SK-N-SH treated with all-trans-retinoic acid at 6 μM for 48 hours (cell line): ENCODE measurements at regions not wholly inside any gene's neighbourhood (a gene's known extent, or its start where the extent isn't known, plus 50 kb on each side); places are given as distances from the start of the nearest gene placed in this dataset.

ENCODE experiments used
- ATAC-seq: fragments of 200-7000 bp; cut with Tn5 transposase; 3 replicates; pipeline ENCODE4 v1.9.1; 2020; ENCODE audit warnings: mild to moderate bottlenecking, moderate library complexity
- ARNTL ChIP-seq: fragments of 450-650 bp; formaldehyde crosslinking; IDR thresholded peaks from 2 replicates; pipeline ENCODE4 v1.5.0; 2020; ENCODE audit warnings: low read depth, mild to moderate bottlenecking, moderate library complexity, borderline replicate concordance
- BACH2 ChIP-seq: fragments of 250-450 bp; sonication (Bioruptor Pico); IDR thresholded peaks from 2 replicates; pipeline ENCODE4 v1.9.0; 2021; ENCODE audit warnings: mild to moderate bottlenecking, borderline replicate concordance
- CSDC2 ChIP-seq: fragments of 250-450 bp; sonication (Bioruptor Pico); IDR thresholded peaks from 2 replicates; pipeline ENCODE4 v1.5.0; 2020; ENCODE audit warnings: mild to moderate bottlenecking, moderate library complexity
- ESRRG ChIP-seq: fragments of 250-450 bp; sonication (Bioruptor Pico); IDR thresholded peaks from 2 replicates; pipeline ENCODE4 v1.6.1; 2021; ENCODE audit warnings: mild to moderate bottlenecking
- GLIS3 ChIP-seq: fragments of 250-450 bp; sonication (Bioruptor Pico); IDR thresholded peaks from 2 replicates; pipeline ENCODE4 v1.5.0; 2020; ENCODE audit warnings: mild to moderate bottlenecking, moderate library complexity
- ISL1 ChIP-seq: fragments of 250-450 bp; sonication (Bioruptor Pico); IDR thresholded peaks from 2 replicates; pipeline ENCODE4 v2.1.2; 2022; ENCODE audit warnings: mild to moderate bottlenecking, moderate library complexity
- OSR1 ChIP-seq: fragments of 250-450 bp; sonication (Bioruptor Pico); IDR thresholded peaks from 2 replicates; pipeline ENCODE4 v1.8.0; 2022; ENCODE audit warnings: moderate library complexity, mild to moderate bottlenecking, inconsistent platforms
- PPARA ChIP-seq: fragments of 250-450 bp; sonication (Bioruptor Pico); IDR thresholded peaks from 2 replicates; pipeline ENCODE4 v1.5.0; 2020; ENCODE audit warnings: mild to moderate bottlenecking, borderline replicate concordance
- RARB ChIP-seq: fragments of 250-450 bp; sonication (Bioruptor Pico); IDR thresholded peaks from 2 replicates; pipeline ENCODE4 v1.8.0; 2021; ENCODE audit warnings: mild to moderate bottlenecking, moderate library complexity
- SNAI2 ChIP-seq: fragments of 250-450 bp; sonication (Bioruptor Pico); IDR thresholded peaks from 2 replicates; pipeline ENCODE4 v1.5.0; 2020; ENCODE audit warnings: mild to moderate bottlenecking, moderate library complexity
- TCF4 ChIP-seq: fragments of 250-450 bp; sonication (Bioruptor Pico); IDR thresholded peaks from 2 replicates; pipeline ENCODE4 v1.8.0; 2021; ENCODE audit warnings: mild to moderate bottlenecking, moderate library complexity, borderline replicate concordance
- ZC3H10 ChIP-seq: fragments of 250-450 bp; sonication (Bioruptor Pico); IDR thresholded peaks from 2 replicates; pipeline ENCODE4 v1.5.1; 2021; ENCODE audit warnings: mild to moderate bottlenecking, moderate library complexity
- ZFP3 ChIP-seq: fragments of 250-450 bp; sonication (Bioruptor Pico); IDR thresholded peaks from 2 replicates; pipeline ENCODE4 v1.5.0; 2020; ENCODE audit warnings: mild to moderate bottlenecking, moderate library complexity
- ZFP30 ChIP-seq: fragments of 450-650 bp; formaldehyde crosslinking; IDR thresholded peaks from 2 replicates; pipeline ENCODE4 v1.5.0; 2022; ENCODE audit warnings: mild to moderate bottlenecking, moderate library complexity
- ZNF565 ChIP-seq: fragments of 450-650 bp; formaldehyde crosslinking; conservative IDR thresholded peaks from 2 replicates; pipeline ENCODE4 v1.5.0; 2020; ENCODE audit warnings: low read depth, mild to moderate bottlenecking, moderate library complexity
- ZNF8 ChIP-seq: fragments of 450-650 bp; formaldehyde crosslinking; IDR thresholded peaks from 2 replicates; pipeline ENCODE4 v1.5.0; 2020; ENCODE audit warnings: mild to moderate bottlenecking, moderate library complexity
- TF ChIP-seq, protein P1 (sequence below): fragments of 250-450 bp; sonication (Bioruptor Pico); IDR thresholded peaks from 2 replicates; pipeline ENCODE4 v1.5.1; 2021; ENCODE audit warnings: mild to moderate bottlenecking, moderate library complexity
- TF ChIP-seq, protein P2 (sequence below): fragments of 250-450 bp; sonication (Bioruptor Pico); IDR thresholded peaks from 2 replicates; pipeline ENCODE4 v1.8.0; 2021; ENCODE audit warnings: low read depth, mild to moderate bottlenecking, moderate library complexity, borderline replicate concordance
- TF ChIP-seq, protein P3 (sequence below): fragments of 250-450 bp; sonication (Bioruptor Pico); IDR thresholded peaks from 2 replicates; pipeline ENCODE4 v1.5.1; 2020; ENCODE audit warnings: low read depth, mild to moderate bottlenecking, moderate library complexity
- TF ChIP-seq, protein P4 (sequence below): fragments of 250-450 bp; sonication (Bioruptor Pico); IDR thresholded peaks from 2 replicates; pipeline ENCODE4 v1.8.0; 2020; ENCODE audit warnings: mild to moderate bottlenecking, moderate library complexity, borderline replicate concordance
- TF ChIP-seq, protein P5 (sequence below): fragments of 250-450 bp; sonication (Bioruptor Pico); IDR thresholded peaks from 2 replicates; pipeline ENCODE4 v1.5.0; 2020; ENCODE audit warnings: mild to moderate bottlenecking, moderate library complexity

DNA sequence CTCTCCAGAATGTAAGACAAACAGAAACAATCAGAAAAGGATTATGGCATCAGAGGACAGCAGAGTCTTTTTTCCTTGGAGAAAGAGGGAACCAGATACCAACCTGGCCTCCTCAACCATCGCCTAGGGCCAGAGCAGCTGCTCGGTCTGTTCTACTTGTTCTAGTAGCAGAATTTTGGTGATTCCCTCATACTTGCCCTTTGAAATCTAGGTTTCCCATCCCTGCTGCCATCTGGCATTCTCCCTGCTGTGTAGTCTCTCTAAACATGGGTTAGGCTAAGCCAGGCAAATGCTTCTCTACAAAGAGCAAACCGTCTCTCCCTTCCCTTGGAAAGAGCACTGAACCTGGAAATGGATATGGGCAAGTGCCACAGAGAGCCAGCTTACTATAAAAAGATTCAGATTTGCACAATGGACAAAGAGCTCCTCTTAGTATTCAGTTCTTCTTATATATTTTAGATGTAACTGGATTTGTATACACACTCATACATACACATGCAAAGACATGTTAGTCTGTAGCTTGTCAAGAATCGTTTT lies 208.6 kb upstream of the ST6GAL2 start:
- no peak for TF ChIP-seq SNAI2
- TF ChIP-seq ZC3H10 (CRISPR knock-in tag) = no peak
- TF ChIP-seq, protein P1, sequence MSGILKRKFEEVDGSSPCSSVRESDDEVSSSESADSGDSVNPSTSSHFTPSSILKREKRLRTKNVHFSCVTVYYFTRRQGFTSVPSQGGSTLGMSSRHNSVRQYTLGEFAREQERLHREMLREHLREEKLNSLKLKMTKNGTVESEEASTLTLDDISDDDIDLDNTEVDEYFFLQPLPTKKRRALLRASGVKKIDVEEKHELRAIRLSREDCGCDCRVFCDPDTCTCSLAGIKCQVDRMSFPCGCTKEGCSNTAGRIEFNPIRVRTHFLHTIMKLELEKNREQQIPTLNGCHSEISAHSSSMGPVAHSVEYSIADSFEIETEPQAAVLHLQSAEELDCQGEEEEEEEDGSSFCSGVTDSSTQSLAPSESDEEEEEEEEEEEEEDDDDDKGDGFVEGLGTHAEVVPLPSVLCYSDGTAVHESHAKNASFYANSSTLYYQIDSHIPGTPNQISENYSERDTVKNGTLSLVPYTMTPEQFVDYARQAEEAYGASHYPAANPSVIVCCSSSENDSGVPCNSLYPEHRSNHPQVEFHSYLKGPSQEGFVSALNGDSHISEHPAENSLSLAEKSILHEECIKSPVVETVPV (CRISPR knock-in tag) = no peak
- no peak for TF ChIP-seq RARB (CRISPR knock-in tag)
- no peak for ATAC-seq

DNA sequence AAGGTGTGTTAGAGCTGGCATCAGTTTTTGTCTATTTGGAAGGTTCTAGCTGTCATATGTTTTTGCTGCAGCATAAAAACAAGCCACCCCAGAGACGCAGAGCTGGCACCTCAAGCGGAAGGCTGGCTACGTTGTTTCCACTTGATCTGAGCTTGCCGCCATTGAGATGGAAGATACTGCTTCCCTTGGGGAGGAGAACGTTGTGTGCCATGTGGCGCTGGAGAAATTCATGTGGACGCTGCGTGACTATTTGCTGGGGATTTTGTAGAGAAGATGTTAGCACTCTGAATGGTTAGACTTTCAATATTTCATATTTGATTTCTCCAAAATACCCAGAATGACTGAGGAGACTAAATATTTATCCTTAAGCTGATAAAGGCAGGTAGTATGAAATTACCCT lies 216.2 kb upstream of the ST6GAL2 start:
- no peak for ATAC-seq

DNA sequence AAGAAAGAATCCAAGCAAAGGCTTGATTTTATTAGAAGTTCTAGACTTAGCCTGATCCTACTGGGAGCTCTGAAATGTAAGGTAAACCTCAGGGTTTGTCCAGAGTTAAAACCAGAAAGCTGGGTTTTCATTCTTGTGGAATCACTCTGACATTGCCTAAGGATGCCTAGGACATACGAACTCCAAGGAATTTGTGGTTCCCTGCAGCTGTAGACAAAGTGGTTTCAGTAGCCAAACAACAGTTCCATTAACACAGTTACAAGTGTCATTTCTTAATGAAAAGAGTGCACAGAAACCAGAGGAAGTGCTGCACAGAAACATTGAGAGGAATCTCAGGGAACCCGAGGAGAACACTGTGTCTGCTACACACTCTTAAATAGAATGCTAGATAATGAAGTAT lies 221.4 kb upstream of the ST6GAL2 start:
- no peak for ATAC-seq
- TF ChIP-seq, protein P2, sequence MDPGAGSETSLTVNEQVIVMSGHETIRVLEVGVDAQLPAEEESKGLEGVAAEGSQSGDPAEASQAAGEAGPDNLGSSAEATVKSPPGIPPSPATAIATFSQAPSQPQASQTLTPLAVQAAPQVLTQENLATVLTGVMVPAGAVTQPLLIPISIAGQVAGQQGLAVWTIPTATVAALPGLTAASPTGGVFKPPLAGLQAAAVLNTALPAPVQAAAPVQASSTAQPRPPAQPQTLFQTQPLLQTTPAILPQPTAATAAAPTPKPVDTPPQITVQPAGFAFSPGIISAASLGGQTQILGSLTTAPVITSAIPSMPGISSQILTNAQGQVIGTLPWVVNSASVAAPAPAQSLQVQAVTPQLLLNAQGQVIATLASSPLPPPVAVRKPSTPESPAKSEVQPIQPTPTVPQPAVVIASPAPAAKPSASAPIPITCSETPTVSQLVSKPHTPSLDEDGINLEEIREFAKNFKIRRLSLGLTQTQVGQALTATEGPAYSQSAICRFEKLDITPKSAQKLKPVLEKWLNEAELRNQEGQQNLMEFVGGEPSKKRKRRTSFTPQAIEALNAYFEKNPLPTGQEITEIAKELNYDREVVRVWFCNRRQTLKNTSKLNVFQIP (CRISPR knock-in tag) = no peak
- TF ChIP-seq ZFP3 = no peak
- no peak for TF ChIP-seq TCF4 (CRISPR knock-in tag)
- no peak for TF ChIP-seq ESRRG (CRISPR knock-in tag)
- TF ChIP-seq ZNF565 (CRISPR knock-in tag) = no peak
- TF ChIP-seq, all 23 proteins: peak for 0

More for the DNA sequence above, 216.2 kb upstream of the ST6GAL2 start:
- TF ChIP-seq OSR1 (CRISPR knock-in tag) = no peak
- TF ChIP-seq GLIS3 (CRISPR knock-in tag) = no peak
- TF ChIP-seq BACH2 = no peak
- TF ChIP-seq ZC3H10 (CRISPR knock-in tag) = no peak
- TF ChIP-seq, protein P3, sequence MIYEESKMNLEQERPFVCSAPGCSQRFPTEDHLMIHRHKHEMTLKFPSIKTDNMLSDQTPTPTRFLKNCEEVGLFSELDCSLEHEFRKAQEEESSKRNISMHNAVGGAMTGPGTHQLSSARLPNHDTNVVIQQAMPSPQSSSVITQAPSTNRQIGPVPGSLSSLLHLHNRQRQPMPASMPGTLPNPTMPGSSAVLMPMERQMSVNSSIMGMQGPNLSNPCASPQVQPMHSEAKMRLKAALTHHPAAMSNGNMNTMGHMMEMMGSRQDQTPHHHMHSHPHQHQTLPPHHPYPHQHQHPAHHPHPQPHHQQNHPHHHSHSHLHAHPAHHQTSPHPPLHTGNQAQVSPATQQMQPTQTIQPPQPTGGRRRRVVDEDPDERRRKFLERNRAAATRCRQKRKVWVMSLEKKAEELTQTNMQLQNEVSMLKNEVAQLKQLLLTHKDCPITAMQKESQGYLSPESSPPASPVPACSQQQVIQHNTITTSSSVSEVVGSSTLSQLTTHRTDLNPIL (CRISPR knock-in tag) = no peak
- no peak for TF ChIP-seq CSDC2 (CRISPR knock-in tag)
- TF ChIP-seq ZNF565 (CRISPR knock-in tag) = no peak
- no peak for TF ChIP-seq ZNF8 (CRISPR knock-in tag)
- no peak for TF ChIP-seq ISL1
- TF ChIP-seq ZFP30 = no peak
- TF ChIP-seq, protein P4, sequence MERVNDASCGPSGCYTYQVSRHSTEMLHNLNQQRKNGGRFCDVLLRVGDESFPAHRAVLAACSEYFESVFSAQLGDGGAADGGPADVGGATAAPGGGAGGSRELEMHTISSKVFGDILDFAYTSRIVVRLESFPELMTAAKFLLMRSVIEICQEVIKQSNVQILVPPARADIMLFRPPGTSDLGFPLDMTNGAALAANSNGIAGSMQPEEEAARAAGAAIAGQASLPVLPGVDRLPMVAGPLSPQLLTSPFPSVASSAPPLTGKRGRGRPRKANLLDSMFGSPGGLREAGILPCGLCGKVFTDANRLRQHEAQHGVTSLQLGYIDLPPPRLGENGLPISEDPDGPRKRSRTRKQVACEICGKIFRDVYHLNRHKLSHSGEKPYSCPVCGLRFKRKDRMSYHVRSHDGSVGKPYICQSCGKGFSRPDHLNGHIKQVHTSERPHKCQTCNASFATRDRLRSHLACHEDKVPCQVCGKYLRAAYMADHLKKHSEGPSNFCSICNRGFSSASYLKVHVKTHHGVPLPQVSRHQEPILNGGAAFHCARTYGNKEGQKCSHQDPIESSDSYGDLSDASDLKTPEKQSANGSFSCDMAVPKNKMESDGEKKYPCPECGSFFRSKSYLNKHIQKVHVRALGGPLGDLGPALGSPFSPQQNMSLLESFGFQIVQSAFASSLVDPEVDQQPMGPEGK = no peak
- TF ChIP-seq, protein P2 (CRISPR knock-in tag) = no peak
- no peak for TF ChIP-seq PPARA (CRISPR knock-in tag)
- TF ChIP-seq ARNTL (CRISPR knock-in tag) = no peak
- TF ChIP-seq RARB (CRISPR knock-in tag) = no peak
- no peak for TF ChIP-seq TCF4 (CRISPR knock-in tag)
- TF ChIP-seq, protein P5, sequence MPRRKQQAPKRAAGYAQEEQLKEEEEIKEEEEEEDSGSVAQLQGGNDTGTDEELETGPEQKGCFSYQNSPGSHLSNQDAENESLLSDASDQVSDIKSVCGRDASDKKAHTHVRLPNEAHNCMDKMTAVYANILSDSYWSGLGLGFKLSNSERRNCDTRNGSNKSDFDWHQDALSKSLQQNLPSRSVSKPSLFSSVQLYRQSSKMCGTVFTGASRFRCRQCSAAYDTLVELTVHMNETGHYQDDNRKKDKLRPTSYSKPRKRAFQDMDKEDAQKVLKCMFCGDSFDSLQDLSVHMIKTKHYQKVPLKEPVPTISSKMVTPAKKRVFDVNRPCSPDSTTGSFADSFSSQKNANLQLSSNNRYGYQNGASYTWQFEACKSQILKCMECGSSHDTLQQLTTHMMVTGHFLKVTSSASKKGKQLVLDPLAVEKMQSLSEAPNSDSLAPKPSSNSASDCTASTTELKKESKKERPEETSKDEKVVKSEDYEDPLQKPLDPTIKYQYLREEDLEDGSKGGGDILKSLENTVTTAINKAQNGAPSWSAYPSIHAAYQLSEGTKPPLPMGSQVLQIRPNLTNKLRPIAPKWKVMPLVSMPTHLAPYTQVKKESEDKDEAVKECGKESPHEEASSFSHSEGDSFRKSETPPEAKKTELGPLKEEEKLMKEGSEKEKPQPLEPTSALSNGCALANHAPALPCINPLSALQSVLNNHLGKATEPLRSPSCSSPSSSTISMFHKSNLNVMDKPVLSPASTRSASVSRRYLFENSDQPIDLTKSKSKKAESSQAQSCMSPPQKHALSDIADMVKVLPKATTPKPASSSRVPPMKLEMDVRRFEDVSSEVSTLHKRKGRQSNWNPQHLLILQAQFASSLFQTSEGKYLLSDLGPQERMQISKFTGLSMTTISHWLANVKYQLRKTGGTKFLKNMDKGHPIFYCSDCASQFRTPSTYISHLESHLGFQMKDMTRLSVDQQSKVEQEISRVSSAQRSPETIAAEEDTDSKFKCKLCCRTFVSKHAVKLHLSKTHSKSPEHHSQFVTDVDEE = no peak
- no peak for TF ChIP-seq ESRRG (CRISPR knock-in tag)
- TF ChIP-seq SNAI2 = no peak
